DND-41 (cell line): ENCODE measurements at regions not wholly inside any gene's neighbourhood (a gene's known extent, or its start where the extent isn't known, plus 50 kb on each side); places are given as distances from the start of the nearest gene placed in this dataset.

Experiments used
- ATAC-seq: fragments of 200-7000 bp; cut with Tn5 transposase; 3 replicates; pipeline ENCODE4 v1.9.1; 2021; ENCODE audit warnings: low read depth; ENCODE audit not compliant: insufficient read depth
- DNase-seq: peaks from one replicate; pipeline ENCODE4 v3.0.0-alpha.2; 2020
- H2AFZ ChIP-seq: 2 replicates; pipeline ENCODE4 v1.6.0; 2012; ENCODE audit warnings: low read depth, low read length
- H3K27ac ChIP-seq: 2 replicates; pipeline ENCODE4 v1.5.1; 2012; ENCODE audit warnings: low read length, inconsistent platforms
- H3K27me3 ChIP-seq: fragments of 200-600 bp; sonication (generic); 2 replicates; pipeline ENCODE4 v1.6.0; 2012; ENCODE audit warnings: low read length, mild to moderate bottlenecking, inconsistent platforms; ENCODE audit not compliant: insufficient read depth, poor library complexity
- H3K36me3 ChIP-seq: 2 replicates; pipeline ENCODE4 v1.5.1; 2012; ENCODE audit warnings: low read length, inconsistent platforms; ENCODE audit not compliant: insufficient read depth
- H3K4me1 ChIP-seq: 2 replicates; pipeline ENCODE4 v1.5.1; 2012; ENCODE audit warnings: mild to moderate bottlenecking, low read length; ENCODE audit not compliant: insufficient read depth
- H3K4me2 ChIP-seq: 2 replicates; pipeline ENCODE4 v1.6.0; 2012; ENCODE audit warnings: mild to moderate bottlenecking, moderate library complexity, low read length, inconsistent platforms; ENCODE audit not compliant: insufficient read depth
- H3K4me3 ChIP-seq, 2 experiments: fragments of 200-600 bp in 1 of 2; shearing (Covaris generic) in 1 of 2; 2 replicates each; pipeline ENCODE4 v1.5.1; 2012 to 2016; ENCODE audit warnings: inconsistent platforms in 2 of 2, low read length in 2 of 2, mild to moderate bottlenecking in 2 of 2, low read depth in 1 of 2, moderate library complexity in 1 of 2
- H3K79me2 ChIP-seq: 2 replicates; pipeline ENCODE4 v1.6.0; 2012; ENCODE audit warnings: low read length, inconsistent platforms; ENCODE audit not compliant: insufficient read depth
- H3K9ac ChIP-seq: 2 replicates; pipeline ENCODE4 v1.6.0; 2012; ENCODE audit warnings: low read depth, mild to moderate bottlenecking, inconsistent platforms, low read length, moderate library complexity
- H3K9me3 ChIP-seq: 2 replicates; pipeline ENCODE4 v1.5.1; 2012; ENCODE audit warnings: low read length, moderate library complexity, mild to moderate bottlenecking, inconsistent platforms; ENCODE audit not compliant: insufficient read depth, severe bottlenecking
- H4K20me1 ChIP-seq: 2 replicates; pipeline ENCODE4 v1.6.0; 2012; ENCODE audit warnings: low read length; ENCODE audit not compliant: insufficient read depth
- CTCF ChIP-seq: IDR thresholded peaks from 2 replicates; pipeline ENCODE4 v1.5.1; 2012; ENCODE audit warnings: borderline replicate concordance, low read length, moderate library complexity, mild to moderate bottlenecking; ENCODE audit not compliant: poor library complexity, severe bottlenecking; ENCODE audit errors: extremely low read depth
- EZH2 ChIP-seq: IDR thresholded peaks from 3 replicates; pipeline ENCODE4 v1.6.1; 2012; ENCODE audit warnings: borderline replicate concordance, low read depth, mild to moderate bottlenecking, moderate library complexity, low read length, inconsistent platforms; ENCODE audit not compliant: severe bottlenecking

GRCh38 chr13:76645632-76646031 is 240.6 kb downstream of the KCTD12 start:
- Histone ChIP-seq H2AFZ (no peak overlapping the region), H4K20me1 (no peaks in the 10 kb centered on the region), H3K36me3 (no peaks in the 10 kb centered on the region), H3K9me3 (no peaks in the 10 kb centered on the region), H3K9ac (no peak overlapping the region), H3K4me2 (no peak overlapping the region), H3K79me2 (no peaks in the 10 kb centered on the region), H3K27ac (no peak overlapping the region), H3K4me1 (no peaks in the 10 kb centered on the region), H3K4me3 (no peak overlapping the region), H3K27me3 (no peaks in the 10 kb centered on the region)
- no peak for TF ChIP-seq CTCF
- TF ChIP-seq EZH2 = no peak
- DNase-seq = no peak
- ATAC-seq = no peak

DNA sequence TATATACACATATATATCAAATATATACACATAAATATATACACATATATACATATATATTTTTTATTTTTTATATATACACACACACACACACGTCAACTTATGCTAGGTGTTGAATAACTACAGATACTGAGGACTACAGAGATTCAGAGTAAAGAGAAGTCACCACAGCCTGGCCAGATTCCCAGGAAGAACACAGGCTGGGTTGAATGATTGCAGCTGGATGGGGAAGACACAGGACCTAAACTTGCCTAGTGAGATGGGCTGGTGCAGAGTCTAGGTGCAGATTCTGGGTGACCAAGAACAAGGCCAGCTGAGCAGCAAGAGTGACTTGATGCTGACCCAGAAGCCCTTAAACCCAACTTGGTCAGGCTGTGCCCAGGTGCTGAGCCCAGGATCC is 241.3 kb downstream of the KCTD12 start:
- Histone ChIP-seq H3K27ac (no peak overlapping the region), H3K36me3 (no peaks in the 10 kb centered on the region), H3K79me2 (no peaks in the 10 kb centered on the region), H3K9ac (no peak overlapping the region), H2AFZ (no peak overlapping the region), H3K9me3 (no peaks in the 10 kb centered on the region), H3K4me3 (no peak overlapping the region), H4K20me1 (no peaks in the 10 kb centered on the region), H3K4me2 (no peak overlapping the region), H3K4me1 (no peaks in the 10 kb centered on the region), H3K27me3 (no peaks in the 10 kb centered on the region)
- ATAC-seq (no peak), DNase-seq (no peak)
- no peak for TF ChIP-seq CTCF
- TF ChIP-seq EZH2 = no peak

- DNase-seq (no peak), ATAC-seq (no peak)
- Histone ChIP-seq H4K20me1 (no peaks in the 10 kb centered on the region), H3K4me2 (no peak overlapping the region), H3K27me3 (no peaks in the 10 kb centered on the region), H3K27ac (no peak overlapping the region), H3K9me3 (no peaks in the 10 kb centered on the region), H3K4me1 (no peaks in the 10 kb centered on the region), H3K79me2 (no peaks in the 10 kb centered on the region), H3K4me3 (no peak overlapping the region), H3K36me3 (no peaks in the 10 kb centered on the region), H2AFZ (no peak overlapping the region), H3K9ac (no peak overlapping the region)
- no peak for TF ChIP-seq CTCF
- no peak for TF ChIP-seq EZH2
Observed at GRCh38 chr13:76643596-76643995, 242.6 kb downstream of the KCTD12 start.

GRCh38 chr13:76641056-76641455 is 245.1 kb downstream of the KCTD12 start:
- H3K79me2 ChIP-seq = no peaks in the 10 kb centered on the region
- H3K27ac ChIP-seq = no peak overlapping the region
- ATAC-seq (no peak), DNase-seq (no peak)
- TF ChIP-seq CTCF (no peak), EZH2 (no peak)
- H4K20me1 ChIP-seq = no peaks in the 10 kb centered on the region
- no peak overlapping the region for H3K4me3 ChIP-seq
- no peak overlapping the region for H3K4me2 ChIP-seq
- no peaks in the 10 kb centered on the region for H3K27me3 ChIP-seq
- no peak overlapping the region for H3K9ac ChIP-seq
- H3K4me1 ChIP-seq = no peaks in the 10 kb centered on the region
- no peaks in the 10 kb centered on the region for H3K9me3 ChIP-seq
- no peak overlapping the region for H2AFZ ChIP-seq
- H3K36me3 ChIP-seq = no peaks in the 10 kb centered on the region
